Right ventricle myocardium superior (tissue), 1 donor: ENCODE measurements at regions not wholly inside any gene's neighbourhood (a gene's known extent, or its start where the extent isn't known, plus 50 kb on each side); places are given as distances from the start of the nearest gene placed in this dataset.
"Not testable (repeated sequence)": the region's sequence is repeated elsewhere in the genome, so short reads cannot be mapped to it uniquely, and the experiment has no call there.

Experiments used
- ATAC-seq: fragments of 200-7000 bp; cut with Tn5 transposase; one replicate; pipeline ENCODE4 v1.9.1; 2020; ENCODE audit warnings: mild to moderate bottlenecking; ENCODE audit not compliant: poor library complexity
- DNase-seq: peaks from one replicate; pipeline ENCODE4 v3.0.0-alpha.2; 2020
- intact Hi-C: fragments of 100-400 bp; cut with DNase I; formaldehyde crosslinking; loops from one replicate; pipeline ENCODE4 v1.11.2; 2022
- donor health status: DM: no; HTN: yes; CAD: no; lungs with severe emphysema.

DNA sequence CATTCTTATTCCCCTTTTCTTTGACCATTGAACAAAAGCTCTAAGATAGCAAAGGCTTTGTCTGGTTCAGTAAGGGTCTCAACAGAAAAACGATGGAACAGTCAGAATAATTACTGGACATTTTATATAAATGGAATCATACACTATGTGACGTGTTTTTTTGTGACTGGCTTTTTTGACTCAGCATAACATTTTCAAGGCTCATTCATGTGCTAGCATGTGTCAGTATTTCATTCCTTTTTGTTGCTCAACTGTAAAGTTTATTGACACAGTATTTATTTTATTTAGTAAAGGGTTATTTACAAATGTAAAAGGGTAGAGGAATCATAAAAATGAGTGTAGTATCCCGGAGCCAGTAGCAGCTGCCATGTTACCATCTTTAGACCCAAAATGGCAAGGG, 226.2 kb downstream of the CDRT15L2 start:
- no peak for ATAC-seq
- no peak for DNase-seq
- intact Hi-C loops: no loop called here

DNA sequence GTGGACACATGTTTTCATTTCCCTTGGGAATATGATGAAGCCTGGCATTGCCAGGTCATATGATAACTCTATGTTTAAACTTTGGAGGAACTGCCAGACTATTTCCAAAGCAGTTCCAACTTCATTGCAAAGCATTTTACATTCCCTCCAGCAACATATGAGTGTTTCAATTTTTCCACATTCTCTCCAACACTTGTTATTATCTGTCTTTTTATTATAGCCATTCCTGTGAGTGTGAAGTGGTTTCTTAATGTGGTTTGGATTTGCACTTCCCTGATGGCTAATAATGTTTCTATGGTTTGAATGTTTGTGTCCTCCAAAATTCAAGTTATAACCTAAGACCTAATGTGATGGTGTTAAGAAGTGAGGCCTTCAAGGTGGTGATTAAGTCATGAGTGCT, 228.0 kb downstream of the CDRT15L2 start:
- DNase-seq, intact Hi-C loops, ATAC-seq: not testable (repeated sequence)

DNA sequence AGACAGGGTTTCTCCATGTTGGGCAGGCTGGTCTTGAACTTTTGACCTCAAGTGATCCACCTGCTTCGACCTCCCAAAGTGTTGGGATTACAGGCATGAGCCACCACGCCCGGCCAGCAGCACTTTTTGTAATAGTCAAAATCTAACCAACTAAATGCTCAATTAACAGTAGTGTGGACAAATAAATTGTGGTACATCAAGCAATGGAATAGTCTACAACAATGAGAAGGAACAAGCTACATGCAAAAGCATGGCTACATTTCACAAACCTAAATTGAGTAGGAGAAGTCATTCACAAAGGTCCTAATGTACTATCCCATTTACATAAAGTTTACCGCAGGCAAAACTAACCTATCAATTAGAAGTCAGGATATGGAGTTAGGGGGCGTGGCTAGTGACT, 227.4 kb downstream of the USP22 start:
- DNase-seq, ATAC-seq, intact Hi-C loops: not testable (repeated sequence)

DNA sequence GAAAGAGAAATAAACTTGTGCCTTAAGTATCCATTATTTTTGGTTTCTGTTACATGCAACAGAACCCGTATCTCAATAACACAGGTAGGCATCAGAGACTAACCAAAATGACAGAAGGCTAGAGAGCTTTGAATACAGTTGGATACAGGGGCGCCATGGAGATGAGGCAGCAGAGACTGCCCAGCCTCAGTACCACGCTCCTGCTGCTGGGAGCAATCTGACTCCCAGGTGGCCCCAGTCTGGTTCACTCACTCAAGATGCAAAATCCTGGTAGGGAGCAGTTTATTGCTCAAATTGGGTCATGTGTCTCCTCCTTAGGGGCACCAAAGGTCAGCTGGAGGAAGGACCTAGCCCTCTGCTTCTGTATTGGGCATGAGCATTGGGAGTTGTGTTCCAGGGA, 218.9 kb downstream of the USP22 start:
- DNase-seq (no peak), ATAC-seq (no peak)
- intact Hi-C loops: no loop called here

DNA sequence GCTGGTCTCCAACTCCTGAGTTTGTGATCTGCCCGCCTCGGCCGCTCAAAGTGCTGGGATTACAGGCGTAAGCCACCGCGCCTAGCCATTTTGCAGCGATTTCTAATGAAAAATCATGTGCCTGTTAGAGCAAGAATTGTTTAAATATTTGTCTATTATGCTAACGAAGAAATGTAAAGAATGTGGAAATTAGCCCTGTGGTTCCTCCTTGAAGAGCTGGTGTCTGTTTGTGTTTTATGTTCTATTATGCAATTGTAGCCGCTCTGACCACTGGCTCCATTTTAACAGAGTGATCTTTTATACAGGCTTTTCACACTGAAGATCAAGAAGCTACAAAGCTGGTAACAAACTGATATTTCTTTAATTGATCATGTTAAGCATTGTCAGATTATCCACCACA, 217.3 kb downstream of the USP22 start:
- intact Hi-C loops: no loop called here
- ATAC-seq (no peak), DNase-seq (no peak)

DNA sequence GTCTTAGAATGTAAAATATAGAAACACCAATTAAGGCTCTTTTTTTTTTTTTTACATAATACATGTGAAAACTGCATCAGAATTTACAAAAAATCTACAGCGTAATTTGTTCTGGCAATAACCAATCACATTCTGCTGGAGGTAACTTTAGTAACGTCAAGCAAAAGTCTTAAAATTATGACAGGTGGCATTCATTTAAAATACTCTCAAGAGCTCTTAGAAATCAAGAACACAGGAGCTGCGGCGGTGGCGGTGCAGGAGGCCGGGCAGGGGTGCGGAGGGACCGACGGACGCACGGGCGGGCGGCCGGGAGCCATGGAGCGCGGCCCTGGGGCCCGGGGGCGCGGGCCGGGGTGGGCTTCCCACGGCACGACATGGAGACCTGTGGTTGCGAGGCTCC, 202.4 kb downstream of the USP22 start:
- DNase-seq, ATAC-seq: not testable (repeated sequence)
- intact Hi-C loops: loop anchor here (10.0 kb wide), 1 partner anchor 616 kb away; no protein-coding TSS in a partner anchor

DNA sequence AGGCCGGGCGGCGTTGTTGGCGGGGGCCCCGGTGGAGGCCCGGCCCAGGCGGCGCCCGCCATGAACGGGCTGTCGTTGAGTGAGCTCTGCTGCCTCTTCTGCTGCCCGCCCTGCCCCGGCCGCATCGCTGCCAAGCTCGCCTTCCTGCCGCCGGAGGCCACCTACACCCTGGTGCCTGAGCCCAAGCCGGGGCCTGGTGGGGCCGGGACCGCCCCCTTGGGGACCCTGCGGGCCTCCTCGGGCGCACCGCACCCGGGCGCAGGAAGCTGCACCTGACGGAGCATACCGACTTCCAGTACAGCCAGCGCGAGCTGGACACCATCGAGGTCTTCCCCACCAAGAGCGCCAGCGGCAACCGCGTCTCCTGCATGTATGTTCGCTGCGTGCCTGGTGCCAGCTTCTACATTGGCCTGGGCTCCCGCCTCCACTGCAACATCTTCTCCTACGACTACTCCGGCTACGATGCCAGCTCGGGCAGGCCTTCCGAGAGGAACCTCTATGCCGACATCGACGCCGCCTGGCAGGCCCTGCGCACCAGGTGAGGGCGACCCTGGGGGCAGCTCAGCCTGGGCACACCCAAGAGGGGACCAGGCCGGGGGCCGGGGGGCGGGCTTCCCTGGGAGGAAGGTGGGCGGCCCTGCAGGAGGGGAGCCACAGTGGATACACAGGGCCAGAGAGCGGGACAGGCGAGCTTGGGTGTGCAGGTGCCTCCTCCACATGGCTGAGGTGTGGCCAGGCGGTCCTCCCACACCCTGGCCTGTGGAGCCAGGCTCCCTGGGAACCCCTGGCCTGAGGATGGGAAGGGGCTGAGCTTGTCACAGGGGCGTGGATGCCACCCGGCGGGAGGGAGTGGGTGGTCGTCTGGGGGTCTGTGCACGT, 201.6 kb downstream of the USP22 start:
- ATAC-seq, DNase-seq: not testable (repeated sequence)
- intact Hi-C loops: loop anchor here (10.0 kb wide), 1 partner anchor 616 kb away; no protein-coding TSS in a partner anchor

DNA sequence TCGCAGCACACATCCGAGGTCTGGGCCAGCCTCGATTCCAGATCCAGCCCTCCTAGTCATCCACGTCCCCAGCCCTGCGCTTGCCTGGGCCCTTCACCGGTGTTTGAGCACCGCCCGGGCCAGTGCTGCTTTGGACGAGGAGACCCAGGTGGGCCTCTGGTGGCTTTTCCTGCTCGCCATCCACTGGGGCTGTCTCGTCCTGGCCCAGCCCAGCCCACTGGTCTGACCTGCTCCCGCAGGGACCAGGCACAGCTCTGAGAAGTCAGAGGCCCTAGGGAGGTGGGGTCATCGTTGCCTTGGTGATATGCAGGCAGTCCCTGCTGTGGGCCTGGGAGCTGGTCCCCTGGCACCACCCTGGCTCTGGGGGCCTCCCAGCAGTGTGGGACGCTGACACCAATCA, 200.8 kb downstream of the USP22 start:
- intact Hi-C loops: loop anchor here (10.0 kb wide), 1 partner anchor 617 kb away; no protein-coding TSS in a partner anchor
- not testable (repeated sequence) for DNase-seq, ATAC-seq

DNA sequence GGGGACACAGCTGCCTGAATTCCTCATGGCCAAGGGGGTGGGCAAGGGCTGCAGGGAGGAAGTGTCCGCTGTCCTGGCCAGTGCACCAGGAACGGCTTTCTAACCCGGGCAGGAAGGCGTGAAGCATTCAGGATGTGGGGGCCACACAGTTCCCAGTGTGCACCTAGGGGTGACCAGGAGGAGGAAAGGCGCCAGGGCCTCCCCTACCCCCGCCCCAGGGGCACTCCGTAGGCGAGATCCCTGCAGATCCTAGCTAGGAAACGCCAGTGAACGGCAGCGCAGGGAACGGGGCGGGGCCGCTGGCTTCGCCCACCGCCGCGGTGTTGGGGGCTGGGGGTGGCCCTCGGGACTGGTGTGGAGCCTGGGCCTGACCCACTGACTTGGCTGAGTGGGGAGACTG, 199.6 kb downstream of the USP22 start:
- not testable (repeated sequence) for DNase-seq, ATAC-seq
- intact Hi-C loops: loop anchor here (10.0 kb wide), 1 partner anchor 618 kb away; no protein-coding TSS in a partner anchor

DNA sequence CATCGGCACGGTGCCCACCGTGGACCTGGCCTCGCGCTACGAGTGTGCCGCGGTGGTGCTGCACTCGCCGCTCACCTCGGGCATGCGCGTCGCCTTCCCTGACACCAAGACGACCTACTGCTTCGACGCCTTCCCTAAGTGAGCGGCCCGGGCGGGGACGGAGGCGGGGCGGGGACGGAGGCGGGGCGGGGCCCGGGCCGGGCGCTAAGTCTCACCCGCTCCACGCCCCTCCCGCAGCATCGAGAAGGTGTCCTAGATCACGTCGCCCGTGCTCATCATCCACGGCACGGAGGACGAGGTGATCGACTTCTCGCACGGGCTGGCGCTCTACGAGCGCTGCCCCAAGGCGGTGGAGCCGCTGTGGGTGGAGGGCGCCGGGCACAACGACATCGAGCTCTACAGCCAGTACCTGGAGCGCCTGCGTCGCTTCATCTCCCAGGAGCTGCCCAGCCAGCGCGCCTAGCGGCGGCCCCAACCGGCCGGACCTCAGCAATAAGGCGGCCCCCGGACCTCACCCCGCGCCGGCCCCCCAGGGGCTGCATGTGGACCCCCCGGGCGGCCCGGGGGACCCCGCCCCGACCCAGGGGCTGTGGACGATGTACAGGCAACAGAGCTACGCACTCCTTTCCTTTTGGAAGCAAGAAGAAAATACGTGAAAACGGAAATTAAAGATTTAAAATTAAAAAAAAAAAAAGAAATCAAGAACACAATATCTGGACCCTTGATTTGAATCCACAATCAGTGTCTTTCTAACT, 198.8 kb downstream of the USP22 start:
- DNase-seq, ATAC-seq: not testable (repeated sequence)
- intact Hi-C loops: loop anchor here (10.0 kb wide), 1 partner anchor 619 kb away; no protein-coding TSS in a partner anchor

DNA sequence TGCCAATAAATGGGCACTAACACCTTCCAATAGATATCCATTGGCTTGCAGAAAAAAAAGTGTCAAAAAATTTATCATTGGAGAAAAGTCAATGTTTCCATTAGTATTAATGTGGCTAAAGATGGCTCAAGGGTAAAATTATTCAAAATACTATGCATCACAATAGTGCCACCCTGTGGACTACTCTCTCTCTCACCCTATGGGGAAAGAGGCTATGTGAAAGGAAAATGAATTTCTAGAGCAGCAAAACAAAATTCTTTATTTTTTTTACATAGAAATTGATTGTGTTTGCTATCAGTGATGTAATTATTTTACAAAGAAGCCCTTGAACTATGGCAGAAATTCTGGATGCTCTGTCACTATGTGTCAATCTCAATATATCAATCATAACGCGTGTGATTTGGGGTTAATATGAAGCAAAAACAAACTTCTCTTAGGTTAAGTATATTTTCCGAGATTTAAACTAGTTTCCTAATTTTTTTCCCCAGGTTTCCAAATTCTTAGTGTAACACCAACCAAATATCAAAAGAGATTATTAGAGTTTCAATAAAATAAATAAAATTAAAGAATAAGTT, 193.9 kb downstream of the USP22 start:
- not testable (repeated sequence) for DNase-seq, ATAC-seq
- intact Hi-C loops: loop anchor here (10.0 kb wide), 1 partner anchor 624 kb away; no protein-coding TSS in a partner anchor

DNA sequence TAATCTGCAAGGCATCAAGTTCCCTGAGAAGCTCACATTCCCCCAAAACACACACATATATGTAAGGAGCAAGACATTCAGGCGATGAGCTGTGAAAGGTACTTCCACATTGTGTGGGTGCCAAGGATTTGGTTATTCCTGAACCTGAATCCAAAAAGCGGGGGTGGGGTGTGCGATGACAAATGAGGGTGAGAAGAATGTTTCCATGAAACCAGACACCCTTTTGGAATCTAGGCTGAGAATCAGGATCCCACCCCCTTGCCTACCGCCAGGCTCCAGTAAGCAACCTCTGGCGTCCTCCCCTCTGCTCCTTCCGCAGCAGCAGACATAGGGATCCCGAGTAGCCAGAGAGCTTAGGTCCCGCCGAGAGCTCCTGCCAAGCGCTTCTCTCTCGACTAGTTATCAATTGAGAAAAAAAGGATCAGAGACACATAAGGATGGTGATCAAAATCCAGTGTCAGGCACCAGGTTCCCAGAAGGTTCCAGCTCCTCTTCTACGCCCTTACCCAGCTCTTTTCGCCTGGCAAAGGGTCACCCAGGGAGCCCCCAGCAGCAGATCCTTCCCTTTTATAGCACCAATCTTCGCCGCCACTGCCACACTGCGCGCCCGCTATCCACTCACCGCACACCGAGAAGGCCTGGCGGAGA, 191.1 kb downstream of the USP22 start:
- intact Hi-C loops, DNase-seq: not testable (repeated sequence)
- peak; percentile 29 for ATAC-seq

DNA sequence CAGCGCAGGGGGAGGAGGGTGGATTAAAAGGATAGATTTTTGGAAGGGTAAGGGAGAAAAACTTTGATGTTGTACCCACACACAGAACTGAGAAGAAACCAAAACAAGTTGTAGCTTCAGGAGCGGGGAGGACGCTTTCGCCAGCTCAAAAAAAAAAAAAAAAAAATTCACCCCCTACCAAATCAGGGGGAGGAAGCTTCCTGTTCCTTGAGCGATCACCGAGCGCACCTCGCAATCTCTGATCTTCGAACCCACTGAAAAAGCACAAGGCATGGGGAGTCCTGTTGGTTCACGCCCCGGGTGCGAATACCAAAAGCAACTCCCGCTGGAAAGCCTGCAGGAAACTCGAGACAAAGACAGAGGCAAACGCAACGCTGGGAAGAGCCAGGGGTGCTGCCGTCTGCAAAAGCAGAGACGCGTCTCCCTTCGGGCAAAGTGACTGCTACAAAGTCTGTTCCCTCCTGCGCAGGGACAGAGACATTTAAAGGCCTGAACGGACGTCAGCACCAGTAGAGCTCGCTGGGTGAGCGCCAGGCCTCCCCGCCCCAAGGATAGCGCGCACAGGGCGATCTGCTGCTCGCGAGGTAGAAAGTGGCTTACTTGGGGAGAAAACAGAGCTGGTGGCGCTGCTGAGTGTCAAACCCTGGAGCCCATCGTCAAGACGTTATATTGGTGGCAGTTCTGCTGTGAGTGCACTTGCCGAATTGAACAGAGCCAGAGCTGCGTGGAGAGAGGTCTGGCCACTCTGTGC, 190.4 kb downstream of the USP22 start:
- ATAC-seq (peak; percentile 31), DNase-seq (peak; percentile 51)
- intact Hi-C loops: no loop called here

DNA sequence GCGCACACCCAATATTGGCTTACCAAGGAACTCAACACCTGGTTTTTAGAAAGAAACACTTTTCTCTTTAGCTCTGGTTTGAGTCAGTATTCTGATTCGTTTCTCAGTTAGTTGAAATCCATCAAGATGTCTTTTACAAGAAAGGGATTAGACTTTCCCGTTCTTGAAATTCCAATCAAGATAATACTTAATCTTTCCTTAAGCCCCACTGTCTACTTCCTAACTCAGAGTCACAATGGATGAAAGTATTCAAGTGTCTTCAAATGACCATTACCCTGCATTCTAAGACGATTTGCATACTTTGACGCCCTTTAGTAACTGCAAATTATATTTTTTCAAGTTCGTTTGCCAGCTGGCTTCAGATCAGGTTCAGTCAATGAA, 189.8 kb downstream of the USP22 start:
- no peak for ATAC-seq
- intact Hi-C loops: no loop called here
- DNase-seq: no peak

DNA sequence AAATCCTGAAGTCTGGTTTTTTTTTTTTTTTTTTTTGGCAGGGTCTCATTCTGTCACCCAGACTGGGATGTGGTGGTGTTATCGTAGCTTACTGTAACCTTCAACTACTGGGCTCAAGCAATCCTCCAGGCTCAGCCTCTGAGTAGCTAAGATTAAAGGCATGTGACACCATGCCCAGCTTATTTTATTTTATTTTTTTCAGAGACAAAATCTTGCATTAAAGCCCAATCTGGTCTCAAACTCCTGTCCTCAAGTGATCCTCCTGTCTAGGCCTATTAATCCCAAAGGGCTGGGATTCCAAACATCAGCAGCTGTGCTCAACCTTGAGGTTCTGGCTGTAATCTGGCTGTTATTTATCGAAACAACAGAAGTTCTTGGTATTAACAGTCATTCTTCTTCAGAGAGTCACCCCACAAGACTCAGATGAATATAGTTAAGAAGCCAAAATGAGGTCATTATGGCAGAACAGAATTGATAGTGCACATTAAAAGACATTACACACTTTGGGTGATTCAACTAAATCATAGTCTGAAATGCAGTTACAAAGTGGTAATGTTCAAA, 186.8 kb downstream of the USP22 start:
- ATAC-seq, intact Hi-C loops, DNase-seq: not testable (repeated sequence)

DNA sequence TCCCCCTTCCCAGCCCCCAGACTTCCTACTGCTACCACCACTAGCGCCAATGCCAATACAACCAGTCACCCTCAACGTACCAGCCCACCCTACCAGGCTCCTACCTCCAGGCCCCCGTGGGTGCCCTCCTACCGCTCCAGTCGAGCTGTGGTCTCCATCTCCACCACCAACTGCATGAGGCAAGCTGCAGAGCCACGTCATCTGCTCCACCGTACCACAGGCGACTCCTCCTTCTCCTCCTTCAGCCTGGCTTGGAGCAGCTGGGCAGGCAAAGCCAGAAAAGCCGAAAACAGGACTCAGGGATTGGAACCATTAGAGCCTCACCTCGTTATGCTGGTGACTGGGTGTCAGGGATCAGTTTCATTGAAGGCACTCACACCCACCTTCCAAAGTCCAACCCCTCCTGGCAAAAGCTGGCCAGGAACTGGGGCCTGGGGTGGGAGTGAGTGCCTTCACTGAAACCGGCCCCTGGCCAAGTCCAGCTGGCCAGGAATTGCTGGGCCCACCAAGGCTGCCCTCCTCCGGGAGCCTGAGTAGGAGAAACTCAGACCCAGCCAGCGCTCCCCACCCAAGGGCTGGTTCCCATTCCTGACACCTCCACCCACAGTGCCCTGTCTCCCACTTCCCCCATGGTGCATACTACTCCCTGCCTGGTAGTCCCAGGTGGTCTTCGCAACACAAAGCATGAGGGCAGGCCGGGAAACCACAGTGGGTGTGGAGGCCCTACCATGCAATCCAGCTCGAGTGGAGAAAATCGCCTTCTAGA, 176.2 kb downstream of the USP22 start:
- ATAC-seq, DNase-seq, intact Hi-C loops: not testable (repeated sequence)
